WTC11 (cell line): ENCODE measurements at regions not wholly inside any gene's neighbourhood (a gene's known extent, or its start where the extent isn't known, plus 50 kb on each side); places are given as distances from the start of the nearest gene placed in this dataset.

ENCODE experiments used
- ATAC-seq: fragments of 200-7000 bp; cut with Tn5 transposase; 2 replicates; pipeline ENCODE4 v1.10.0; 2021; ENCODE audit warnings: mild to moderate bottlenecking, moderate library complexity
- CTCF ChIA-PET: fragments of 300-600 bp; sonication (Branson Sonifier 250); formaldehyde crosslinking; loops from one replicate; lab custom pipeline; 2021; ENCODE audit warnings: antibody characterized with exemption; lab: Charles Lee
- POLR2A ChIA-PET: fragments of 350-600 bp; sonication (Branson Sonifier 250); formaldehyde crosslinking; loops from one replicate; lab custom pipeline; 2021; ENCODE audit warnings: antibody characterized with exemption; lab: Charles Lee
- DNase-seq: peaks from one replicate; pipeline ENCODE4 v3.0.0; 2021; ENCODE audit warnings: low spot score
- H3K27ac Mint-ChIP-seq: 2 replicates; pipeline ENCODE4 v1.8.0; 2021; ENCODE audit warnings: mixed read lengths
- H3K27me3 Mint-ChIP-seq: 2 replicates; pipeline ENCODE4 v1.8.0; 2021; ENCODE audit warnings: low read depth, mild to moderate bottlenecking, moderate library complexity, mixed read lengths
- H3K36me3 Mint-ChIP-seq: 2 replicates; pipeline ENCODE4 v1.8.0; 2021; ENCODE audit warnings: mixed read lengths
- H3K4me1 Mint-ChIP-seq: 2 replicates; pipeline ENCODE4 v1.8.0; 2022; ENCODE audit warnings: mixed read lengths
- H3K4me3 Mint-ChIP-seq: 2 replicates; pipeline ENCODE4 v1.8.0; 2021; ENCODE audit warnings: mild to moderate bottlenecking, moderate library complexity, mixed read lengths
- H3K9me3 Mint-ChIP-seq: 2 replicates; pipeline ENCODE4 v1.8.0; 2021; ENCODE audit warnings: mixed read lengths
- FOXJ3 ChIP-seq: sonication (generic); formaldehyde crosslinking; IDR thresholded peaks from 2 replicates; pipeline ENCODE4 v1.9.0; 2021; ENCODE audit warnings: missing genetic modification reagents, mild to moderate bottlenecking, borderline replicate concordance
- GRHL2 ChIP-seq: fragments of 250-450 bp; sonication (Bioruptor Pico); IDR thresholded peaks from 2 replicates; pipeline ENCODE4 v1.8.0; 2022; ENCODE audit warnings: mild to moderate bottlenecking, moderate library complexity; ENCODE audit not compliant: insufficient replicate concordance, severe bottlenecking
- HMGA2 ChIP-seq: fragments of 250-450 bp; sonication (Bioruptor Pico); IDR thresholded peaks from 2 replicates; pipeline ENCODE4 v1.4.0; 2021; ENCODE audit warnings: mild to moderate bottlenecking, moderate library complexity
- NFE2L1 ChIP-seq: sonication (generic); formaldehyde crosslinking; IDR thresholded peaks from 2 replicates; pipeline ENCODE4 v1.8.1; 2023; ENCODE audit warnings: missing genetic modification reagents
- NFYB ChIP-seq: sonication (generic); formaldehyde crosslinking; conservative IDR thresholded peaks from 2 replicates; pipeline ENCODE4 v1.8.0; 2022; ENCODE audit warnings: low read depth, missing genetic modification reagents
- NR2C2 ChIP-seq: sonication (generic); formaldehyde crosslinking; IDR thresholded peaks from 2 replicates; pipeline ENCODE4 v1.8.0; 2022; ENCODE audit warnings: mild to moderate bottlenecking, missing genetic modification reagents
- NR3C1 ChIP-seq: sonication (generic); formaldehyde crosslinking; conservative IDR thresholded peaks from 2 replicates; pipeline ENCODE4 v1.8.1; 2023; ENCODE audit warnings: low read depth, mild to moderate bottlenecking, missing genetic modification reagents
- OVOL2 ChIP-seq: fragments of 250-450 bp; sonication (Bioruptor Pico); IDR thresholded peaks from 2 replicates; pipeline ENCODE4 v1.9.0; 2021; ENCODE audit warnings: mild to moderate bottlenecking, borderline replicate concordance
- SMAD3 ChIP-seq: sonication (generic); formaldehyde crosslinking; IDR thresholded peaks from 2 replicates; pipeline ENCODE4 v1.8.0; 2022; ENCODE audit warnings: missing genetic modification reagents, mild to moderate bottlenecking, borderline replicate concordance
- TCF7 ChIP-seq: sonication (generic); formaldehyde crosslinking; IDR thresholded peaks from 2 replicates; pipeline ENCODE4 v1.8.0; 2022; ENCODE audit warnings: mild to moderate bottlenecking, low read depth, missing genetic modification reagents, moderate library complexity
- ZNF121 ChIP-seq: sonication (generic); formaldehyde crosslinking; IDR thresholded peaks from 2 replicates; pipeline ENCODE4 v1.8.0; 2023; ENCODE audit warnings: missing genetic modification reagents
- ZNF219 ChIP-seq: sonication (generic); formaldehyde crosslinking; IDR thresholded peaks from 2 replicates; pipeline ENCODE4 v1.8.0; 2023; ENCODE audit warnings: missing genetic modification reagents, mild to moderate bottlenecking, borderline replicate concordance
- ZNF232 ChIP-seq: sonication (generic); formaldehyde crosslinking; IDR thresholded peaks from 2 replicates; pipeline ENCODE4 v1.8.0; 2022; ENCODE audit warnings: mild to moderate bottlenecking, missing genetic modification reagents
- ZNF317 ChIP-seq: sonication (generic); formaldehyde crosslinking; IDR thresholded peaks from 2 replicates; pipeline ENCODE4 v1.8.1; 2023; ENCODE audit warnings: low read depth, mild to moderate bottlenecking, moderate library complexity, missing genetic modification reagents, borderline replicate concordance
- ZNF671 ChIP-seq: fragments of 250-450 bp; sonication (Bioruptor Pico); IDR thresholded peaks from 2 replicates; pipeline ENCODE4 v1.8.0; 2021; ENCODE audit warnings: mild to moderate bottlenecking
- TF ChIP-seq, protein P1 (sequence below): sonication (generic); formaldehyde crosslinking; IDR thresholded peaks from 2 replicates; pipeline ENCODE4 v1.8.0; 2022; ENCODE audit warnings: mild to moderate bottlenecking, missing genetic modification reagents
- TF ChIP-seq, protein P2 (sequence below): sonication (generic); formaldehyde crosslinking; IDR thresholded peaks from 2 replicates; pipeline ENCODE4 v1.8.1; 2022; ENCODE audit warnings: missing genetic modification reagents, borderline replicate concordance
- TF ChIP-seq, protein P3 (sequence below): sonication (generic); formaldehyde crosslinking; IDR thresholded peaks from 2 replicates; pipeline ENCODE4 v1.8.0; 2022; ENCODE audit warnings: missing genetic modification reagents
- TF ChIP-seq, protein P4 (sequence below): fragments of 250-450 bp; sonication (Bioruptor Pico); conservative IDR thresholded peaks from 2 replicates; pipeline ENCODE4 v1.9.0; 2021; ENCODE audit warnings: mild to moderate bottlenecking
- TF ChIP-seq, protein P5 (sequence below): sonication (generic); formaldehyde crosslinking; IDR thresholded peaks from 2 replicates; pipeline ENCODE4 v1.8.0; 2023; ENCODE audit warnings: missing genetic modification reagents
- TF ChIP-seq, protein P6 (sequence below): sonication (generic); formaldehyde crosslinking; IDR thresholded peaks from 2 replicates; pipeline ENCODE4 v1.8.1; 2023; ENCODE audit warnings: mild to moderate bottlenecking, missing genetic modification reagents, moderate library complexity
- TF ChIP-seq, protein P7 (sequence below): sonication (generic); formaldehyde crosslinking; conservative IDR thresholded peaks from 2 replicates; pipeline ENCODE4 v1.8.1; 2023; ENCODE audit warnings: mild to moderate bottlenecking, low read depth, missing genetic modification reagents, moderate library complexity

DNA sequence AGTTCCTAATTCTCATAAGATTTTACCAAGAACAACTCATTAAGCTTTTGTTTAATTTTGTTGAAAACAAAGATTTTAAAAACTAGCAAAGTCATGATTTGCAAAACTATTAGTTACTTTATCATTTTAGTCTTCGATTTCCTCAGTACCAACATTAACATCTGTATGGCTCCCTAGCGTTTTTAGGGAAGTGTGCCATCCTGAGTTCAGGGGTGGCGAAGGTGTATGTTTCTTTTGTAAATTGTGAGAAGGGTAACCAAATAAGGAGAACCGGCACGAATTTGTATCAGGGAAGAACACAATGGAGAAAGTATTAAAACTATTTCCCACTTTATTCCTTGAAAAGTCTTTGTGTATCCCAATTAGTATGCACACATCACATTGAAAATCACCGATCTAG, 419.9 kb downstream of the DSC3 start:
- DNase-seq (no peak), ATAC-seq (peak; percentile 58)
- Mint-ChIP-seq H3K27me3 (peaks cover 79% of the 10 kb centered on the region), H3K4me1 (peaks cover 47% of the 10 kb centered on the region), H3K4me3 (peak overlapping the region; percentile 17), H3K36me3 (no peaks in the 10 kb centered on the region; the same call in 1 of the 2 replicates), H3K9me3 (peaks cover 15% of the 10 kb centered on the region), H3K27ac (no peak overlapping the region)
- TF ChIP-seq TCF7 (CRISPR knock-in tag) (no peak), HMGA2 (CRISPR knock-in tag) (no peak), NFE2L1 (CRISPR knock-in tag) (no peak), ZNF317 (no peak), ZNF121 (no peak), OVOL2 (CRISPR knock-in tag) (no peak), SMAD3 (CRISPR knock-in tag) (no peak), ZNF219 (no peak)
- TF ChIP-seq, protein P1, sequence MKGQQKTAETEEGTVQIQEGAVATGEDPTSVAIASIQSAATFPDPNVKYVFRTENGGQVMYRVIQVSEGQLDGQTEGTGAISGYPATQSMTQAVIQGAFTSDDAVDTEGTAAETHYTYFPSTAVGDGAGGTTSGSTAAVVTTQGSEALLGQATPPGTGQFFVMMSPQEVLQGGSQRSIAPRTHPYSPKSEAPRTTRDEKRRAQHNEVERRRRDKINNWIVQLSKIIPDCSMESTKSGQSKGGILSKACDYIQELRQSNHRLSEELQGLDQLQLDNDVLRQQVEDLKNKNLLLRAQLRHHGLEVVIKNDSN (CRISPR knock-in tag) = no peak
- TF ChIP-seq, protein P2, sequence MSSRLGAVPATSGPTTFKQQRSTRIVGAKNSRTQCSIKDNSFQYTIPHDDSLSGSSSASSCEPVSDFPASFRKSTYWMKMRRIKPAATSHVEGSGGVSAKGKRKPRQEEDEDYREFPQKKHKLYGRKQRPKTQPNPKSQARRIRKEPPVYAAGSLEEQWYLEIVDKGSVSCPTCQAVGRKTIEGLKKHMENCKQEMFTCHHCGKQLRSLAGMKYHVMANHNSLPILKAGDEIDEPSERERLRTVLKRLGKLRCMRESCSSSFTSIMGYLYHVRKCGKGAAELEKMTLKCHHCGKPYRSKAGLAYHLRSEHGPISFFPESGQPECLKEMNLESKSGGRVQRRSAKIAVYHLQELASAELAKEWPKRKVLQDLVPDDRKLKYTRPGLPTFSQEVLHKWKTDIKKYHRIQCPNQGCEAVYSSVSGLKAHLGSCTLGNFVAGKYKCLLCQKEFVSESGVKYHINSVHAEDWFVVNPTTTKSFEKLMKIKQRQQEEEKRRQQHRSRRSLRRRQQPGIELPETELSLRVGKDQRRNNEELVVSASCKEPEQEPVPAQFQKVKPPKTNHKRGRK (CRISPR knock-in tag) = no peak
- TF ChIP-seq, protein P3, sequence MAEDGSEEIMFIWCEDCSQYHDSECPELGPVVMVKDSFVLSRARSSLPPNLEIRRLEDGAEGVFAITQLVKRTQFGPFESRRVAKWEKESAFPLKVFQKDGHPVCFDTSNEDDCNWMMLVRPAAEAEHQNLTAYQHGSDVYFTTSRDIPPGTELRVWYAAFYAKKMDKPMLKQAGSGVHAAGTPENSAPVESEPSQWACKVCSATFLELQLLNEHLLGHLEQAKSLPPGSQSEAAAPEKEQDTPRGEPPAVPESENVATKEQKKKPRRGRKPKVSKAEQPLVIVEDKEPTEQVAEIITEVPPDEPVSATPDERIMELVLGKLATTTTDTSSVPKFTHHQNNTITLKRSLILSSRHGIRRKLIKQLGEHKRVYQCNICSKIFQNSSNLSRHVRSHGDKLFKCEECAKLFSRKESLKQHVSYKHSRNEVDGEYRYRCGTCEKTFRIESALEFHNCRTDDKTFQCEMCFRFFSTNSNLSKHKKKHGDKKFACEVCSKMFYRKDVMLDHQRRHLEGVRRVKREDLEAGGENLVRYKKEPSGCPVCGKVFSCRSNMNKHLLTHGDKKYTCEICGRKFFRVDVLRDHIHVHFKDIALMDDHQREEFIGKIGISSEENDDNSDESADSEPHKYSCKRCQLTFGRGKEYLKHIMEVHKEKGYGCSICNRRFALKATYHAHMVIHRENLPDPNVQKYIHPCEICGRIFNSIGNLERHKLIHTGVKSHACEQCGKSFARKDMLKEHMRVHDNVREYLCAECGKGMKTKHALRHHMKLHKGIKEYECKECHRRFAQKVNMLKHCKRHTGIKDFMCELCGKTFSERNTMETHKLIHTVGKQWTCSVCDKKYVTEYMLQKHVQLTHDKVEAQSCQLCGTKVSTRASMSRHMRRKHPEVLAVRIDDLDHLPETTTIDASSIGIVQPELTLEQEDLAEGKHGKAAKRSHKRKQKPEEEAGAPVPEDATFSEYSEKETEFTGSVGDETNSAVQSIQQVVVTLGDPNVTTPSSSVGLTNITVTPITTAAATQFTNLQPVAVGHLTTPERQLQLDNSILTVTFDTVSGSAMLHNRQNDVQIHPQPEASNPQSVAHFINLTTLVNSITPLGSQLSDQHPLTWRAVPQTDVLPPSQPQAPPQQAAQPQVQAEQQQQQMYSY (CRISPR knock-in tag) = no peak
- CTCF ChIA-PET = no interaction called here
- POLR2A ChIA-PET = no interaction called here

DNA sequence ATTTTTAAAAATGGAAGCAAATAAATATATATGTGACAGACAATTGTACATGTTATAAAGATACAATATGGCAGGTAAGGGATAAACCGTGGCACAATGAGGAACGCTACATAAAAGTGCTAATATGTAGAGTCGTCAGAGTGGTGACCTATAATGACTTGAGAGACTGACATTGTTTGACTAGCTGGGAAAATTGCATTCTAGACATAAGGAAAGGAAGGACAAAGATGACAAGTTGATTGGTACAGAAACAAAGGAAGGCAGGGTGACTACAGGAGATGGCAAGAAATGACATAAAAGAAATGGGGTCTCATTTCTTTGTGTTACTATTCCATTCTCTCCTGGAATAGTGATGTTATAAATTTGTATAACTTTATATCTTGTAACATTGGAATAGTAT, 420.4 kb downstream of the DSC3 start:
- Mint-ChIP-seq H3K36me3 (no peaks in the 10 kb centered on the region; the same call in 1 of the 2 replicates), H3K27me3 (peaks cover 74% of the 10 kb centered on the region), H3K4me1 (peaks cover 47% of the 10 kb centered on the region), H3K9me3 (peaks cover 15% of the 10 kb centered on the region), H3K4me3 (no peak overlapping the region), H3K27ac (no peak overlapping the region)
- TF ChIP-seq, protein P4, sequence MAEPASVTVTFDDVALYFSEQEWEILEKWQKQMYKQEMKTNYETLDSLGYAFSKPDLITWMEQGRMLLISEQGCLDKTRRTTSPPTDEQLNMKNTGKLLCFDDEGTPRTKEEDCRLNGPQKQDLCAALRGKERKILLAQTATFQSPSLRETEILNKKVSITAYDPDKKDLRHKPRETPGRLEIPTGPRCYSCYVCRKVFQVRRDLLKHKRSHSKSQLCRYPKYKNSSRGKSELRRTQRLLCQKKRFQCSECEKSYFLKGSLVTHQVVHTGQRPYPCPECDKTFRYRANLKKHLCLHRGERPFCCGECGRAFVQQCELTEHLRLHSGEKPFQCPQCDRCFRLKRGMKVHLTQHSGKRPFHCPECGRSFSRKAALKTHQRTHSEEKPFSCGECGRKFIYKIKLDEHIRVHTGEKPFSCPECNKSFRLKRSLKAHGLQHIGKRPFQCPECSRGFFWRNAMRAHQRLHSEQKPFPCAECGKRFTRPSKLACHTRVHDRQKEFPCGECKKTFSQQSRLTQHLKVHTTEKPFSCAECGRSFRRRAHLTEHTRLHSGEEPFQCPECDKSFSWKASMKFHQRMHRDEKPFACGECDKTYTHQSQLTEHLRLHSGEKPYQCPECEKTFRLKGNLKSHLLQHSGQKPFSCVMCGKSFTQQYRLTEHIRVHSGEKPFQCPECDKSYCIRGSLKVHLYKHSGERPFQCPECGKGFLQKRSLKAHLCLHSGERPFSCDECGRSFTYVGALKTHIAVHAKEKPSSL (CRISPR knock-in tag) = no peak
- TF ChIP-seq FOXJ3 = no peak
- no peak for TF ChIP-seq ZNF232
- TF ChIP-seq ZNF671 = no peak
- no peak for TF ChIP-seq NFYB (CRISPR knock-in tag)
- no peak for TF ChIP-seq NR3C1 (CRISPR knock-in tag)
- TF ChIP-seq, protein P5, sequence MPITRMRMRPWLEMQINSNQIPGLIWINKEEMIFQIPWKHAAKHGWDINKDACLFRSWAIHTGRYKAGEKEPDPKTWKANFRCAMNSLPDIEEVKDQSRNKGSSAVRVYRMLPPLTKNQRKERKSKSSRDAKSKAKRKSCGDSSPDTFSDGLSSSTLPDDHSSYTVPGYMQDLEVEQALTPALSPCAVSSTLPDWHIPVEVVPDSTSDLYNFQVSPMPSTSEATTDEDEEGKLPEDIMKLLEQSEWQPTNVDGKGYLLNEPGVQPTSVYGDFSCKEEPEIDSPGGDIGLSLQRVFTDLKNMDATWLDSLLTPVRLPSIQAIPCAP (CRISPR knock-in tag) = no peak
- TF ChIP-seq, protein P6, sequence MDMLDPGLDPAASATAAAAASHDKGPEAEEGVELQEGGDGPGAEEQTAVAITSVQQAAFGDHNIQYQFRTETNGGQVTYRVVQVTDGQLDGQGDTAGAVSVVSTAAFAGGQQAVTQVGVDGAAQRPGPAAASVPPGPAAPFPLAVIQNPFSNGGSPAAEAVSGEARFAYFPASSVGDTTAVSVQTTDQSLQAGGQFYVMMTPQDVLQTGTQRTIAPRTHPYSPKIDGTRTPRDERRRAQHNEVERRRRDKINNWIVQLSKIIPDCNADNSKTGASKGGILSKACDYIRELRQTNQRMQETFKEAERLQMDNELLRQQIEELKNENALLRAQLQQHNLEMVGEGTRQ (CRISPR knock-in tag) = no peak
- no peak for TF ChIP-seq GRHL2 (CRISPR knock-in tag)
- TF ChIP-seq NR2C2 (CRISPR knock-in tag) = no peak
- TF ChIP-seq, protein P7, sequence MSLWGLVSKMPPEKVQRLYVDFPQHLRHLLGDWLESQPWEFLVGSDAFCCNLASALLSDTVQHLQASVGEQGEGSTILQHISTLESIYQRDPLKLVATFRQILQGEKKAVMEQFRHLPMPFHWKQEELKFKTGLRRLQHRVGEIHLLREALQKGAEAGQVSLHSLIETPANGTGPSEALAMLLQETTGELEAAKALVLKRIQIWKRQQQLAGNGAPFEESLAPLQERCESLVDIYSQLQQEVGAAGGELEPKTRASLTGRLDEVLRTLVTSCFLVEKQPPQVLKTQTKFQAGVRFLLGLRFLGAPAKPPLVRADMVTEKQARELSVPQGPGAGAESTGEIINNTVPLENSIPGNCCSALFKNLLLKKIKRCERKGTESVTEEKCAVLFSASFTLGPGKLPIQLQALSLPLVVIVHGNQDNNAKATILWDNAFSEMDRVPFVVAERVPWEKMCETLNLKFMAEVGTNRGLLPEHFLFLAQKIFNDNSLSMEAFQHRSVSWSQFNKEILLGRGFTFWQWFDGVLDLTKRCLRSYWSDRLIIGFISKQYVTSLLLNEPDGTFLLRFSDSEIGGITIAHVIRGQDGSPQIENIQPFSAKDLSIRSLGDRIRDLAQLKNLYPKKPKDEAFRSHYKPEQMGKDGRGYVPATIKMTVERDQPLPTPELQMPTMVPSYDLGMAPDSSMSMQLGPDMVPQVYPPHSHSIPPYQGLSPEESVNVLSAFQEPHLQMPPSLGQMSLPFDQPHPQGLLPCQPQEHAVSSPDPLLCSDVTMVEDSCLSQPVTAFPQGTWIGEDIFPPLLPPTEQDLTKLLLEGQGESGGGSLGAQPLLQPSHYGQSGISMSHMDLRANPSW (CRISPR knock-in tag) = no peak
- TF ChIP-seq SMAD3 (CRISPR knock-in tag) = no peak
- no peak for TF ChIP-seq TCF7 (CRISPR knock-in tag)
- ChIA-PET POLR2A (no interaction called here), CTCF (no interaction called here)
- ATAC-seq (no peak), DNase-seq (no peak)
